ENCODE measurements at regions not wholly inside any gene's neighbourhood (a gene's known extent, or its start where the extent isn't known, plus 50 kb on each side); places are given as distances from the start of the nearest gene placed in this dataset.

DNA sequence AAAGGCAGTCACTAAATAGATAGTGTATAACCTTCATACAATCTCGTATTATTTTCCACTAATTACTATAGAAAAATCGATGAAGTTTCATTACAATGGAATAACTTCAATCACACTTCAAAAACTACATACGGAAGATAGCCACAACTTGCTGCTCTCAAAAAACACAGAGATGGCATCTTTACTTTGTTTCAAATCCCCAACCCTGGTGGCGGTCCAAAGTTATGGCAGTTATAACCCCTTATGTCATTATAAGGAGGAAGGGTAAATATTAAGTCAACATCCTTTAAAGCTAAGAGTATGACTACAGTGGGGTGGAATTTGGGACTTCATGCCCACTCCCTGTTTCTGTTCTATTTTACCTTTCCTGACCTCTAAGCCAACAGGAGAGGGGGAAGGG, 146.5 kb downstream of the LACC1 start:
- no TSS peak for BruUV-seq (replicated peaks)
- no peak for FAIRE-seq
- in situ Hi-C loops (cut with HindIII; ENCODE audit: extremely low pct_ligation_motif_present, low pct_unique_long_range_greater_than_20kb) = no loop called here

More for the DNA sequence above, 146.5 kb downstream of the LACC1 start:
- Histone ChIP-seq H3K4me2 (ENCODE audit: low read depth, low read length) (no peak overlapping the region), H3K4me1 (ENCODE audit: insufficient read depth, low read length) (peaks cover 8% of the 10 kb centered on the region), H3K4me3 (replicated peaks in 1 of 3; ENCODE audit: insufficient read depth in 1 of 3, low read depth in 2 of 3, low read length in 3 of 3) (no peak overlapping the region), H4K20me1 (ENCODE audit: insufficient read depth, low read length) (no peaks in the 10 kb centered on the region), H3K36me3 (replicated peaks in 1 of 2; ENCODE audit: control insufficient read depth in 1 of 2, insufficient read depth in 2 of 2, low read length in 2 of 2) (no peaks in the 10 kb centered on the region), H3K79me2 (ENCODE audit: insufficient read depth, low read length) (no peaks in the 10 kb centered on the region), H3K9me3 (ENCODE audit: low read length) (no peaks in the 10 kb centered on the region), H3K27ac (ENCODE audit: extremely low read length, insufficient read depth, low read length) (no peak overlapping the region), H3K27me3 (ENCODE audit: control insufficient read depth in 1 of 2, insufficient read depth in 2 of 2, low read length in 2 of 2) (no peaks in the 10 kb centered on the region), H3K9ac (ENCODE audit: insufficient read depth, low read depth, low read length) (no peak overlapping the region), H2AFZ (ENCODE audit: low read length) (no peak overlapping the region)
- WGBS (ENCODE audit: low lambda C conversion rate) = 27% methylated on average over 4 of the region's 4 CpGs
- ChIA-PET CTCF (ENCODE audit: low intra/inter-chr PET ratio, low total read pairs) (no interaction called here), POLR2A (no interaction called here)
- intact Hi-C loops (cut with micrococcal nuclease; ENCODE audit: unreplicated experiment) = no loop called here
- ATAC-seq (no peak), DNase-seq (ENCODE audit: low spot score) (no peak)
- TF ChIP-seq ZNF562 (CRISPR knock-in tag; IDR thresholded peaks at IDR 0.05; ENCODE audit: borderline replicate concordance) = no peak
- no peak for TF ChIP-seq FOXA1 (IDR thresholded peaks at IDR 0.05)
- no peak for TF ChIP-seq FOXA1 (CRISPR knock-in tag; IDR thresholded peaks at IDR 0.05)
- no peak for TF ChIP-seq RFX3 (CRISPR knock-in tag; IDR thresholded peaks at IDR 0.05)
- TF ChIP-seq, protein P1, sequence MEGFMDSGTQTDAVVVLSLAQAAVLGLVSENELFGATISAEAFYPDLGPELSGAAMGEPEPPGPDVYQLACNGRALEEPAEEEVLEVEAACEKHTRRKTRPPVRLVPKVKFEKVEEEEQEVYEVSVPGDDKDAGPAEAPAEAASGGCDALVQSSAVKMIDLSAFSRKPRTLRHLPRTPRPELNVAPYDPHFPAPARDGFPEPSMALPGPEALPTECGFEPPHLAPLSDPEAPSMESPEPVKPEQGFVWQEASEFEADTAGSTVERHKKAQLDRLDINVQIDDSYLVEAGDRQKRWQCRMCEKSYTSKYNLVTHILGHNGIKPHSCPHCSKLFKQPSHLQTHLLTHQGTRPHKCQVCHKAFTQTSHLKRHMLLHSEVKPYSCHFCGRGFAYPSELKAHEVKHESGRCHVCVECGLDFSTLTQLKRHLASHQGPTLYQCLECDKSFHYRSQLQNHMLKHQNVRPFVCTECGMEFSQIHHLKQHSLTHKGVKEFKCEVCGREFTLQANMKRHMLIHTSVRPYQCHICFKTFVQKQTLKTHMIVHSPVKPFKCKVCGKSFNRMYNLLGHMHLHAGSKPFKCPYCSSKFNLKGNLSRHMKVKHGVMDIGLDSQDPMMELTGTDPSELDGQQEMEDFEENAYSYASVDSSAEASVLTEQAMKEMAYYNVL (CRISPR knock-in tag; IDR thresholded peaks at IDR 0.05; ENCODE audit: borderline replicate concordance) = no peak
- no peak for TF ChIP-seq KLF13 (CRISPR knock-in tag; IDR thresholded peaks at IDR 0.05)
- TF ChIP-seq, protein P2, sequence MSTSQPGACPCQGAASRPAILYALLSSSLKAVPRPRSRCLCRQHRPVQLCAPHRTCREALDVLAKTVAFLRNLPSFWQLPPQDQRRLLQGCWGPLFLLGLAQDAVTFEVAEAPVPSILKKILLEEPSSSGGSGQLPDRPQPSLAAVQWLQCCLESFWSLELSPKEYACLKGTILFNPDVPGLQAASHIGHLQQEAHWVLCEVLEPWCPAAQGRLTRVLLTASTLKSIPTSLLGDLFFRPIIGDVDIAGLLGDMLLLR (CRISPR knock-in tag; IDR thresholded peaks at IDR 0.05) = no peak
- no peak for TF ChIP-seq SPEN (CRISPR knock-in tag; IDR thresholded peaks at IDR 0.05; ENCODE audit: low read depth)
- no peak for TF ChIP-seq TMF1 (CRISPR knock-in tag; IDR thresholded peaks at IDR 0.05; ENCODE audit: low read depth)
- no peak for TF ChIP-seq HNF4G (IDR thresholded peaks at IDR 0.05; ENCODE audit: borderline replicate concordance, low read depth, low read length)
- TF ChIP-seq HNF4G (CRISPR knock-in tag; IDR thresholded peaks at IDR 0.05; ENCODE audit: borderline replicate concordance, low read depth) = no peak
- no peak for TF ChIP-seq ZKSCAN1 (IDR thresholded peaks at IDR 0.05; ENCODE audit: low read length)
- TF ChIP-seq, protein P3, sequence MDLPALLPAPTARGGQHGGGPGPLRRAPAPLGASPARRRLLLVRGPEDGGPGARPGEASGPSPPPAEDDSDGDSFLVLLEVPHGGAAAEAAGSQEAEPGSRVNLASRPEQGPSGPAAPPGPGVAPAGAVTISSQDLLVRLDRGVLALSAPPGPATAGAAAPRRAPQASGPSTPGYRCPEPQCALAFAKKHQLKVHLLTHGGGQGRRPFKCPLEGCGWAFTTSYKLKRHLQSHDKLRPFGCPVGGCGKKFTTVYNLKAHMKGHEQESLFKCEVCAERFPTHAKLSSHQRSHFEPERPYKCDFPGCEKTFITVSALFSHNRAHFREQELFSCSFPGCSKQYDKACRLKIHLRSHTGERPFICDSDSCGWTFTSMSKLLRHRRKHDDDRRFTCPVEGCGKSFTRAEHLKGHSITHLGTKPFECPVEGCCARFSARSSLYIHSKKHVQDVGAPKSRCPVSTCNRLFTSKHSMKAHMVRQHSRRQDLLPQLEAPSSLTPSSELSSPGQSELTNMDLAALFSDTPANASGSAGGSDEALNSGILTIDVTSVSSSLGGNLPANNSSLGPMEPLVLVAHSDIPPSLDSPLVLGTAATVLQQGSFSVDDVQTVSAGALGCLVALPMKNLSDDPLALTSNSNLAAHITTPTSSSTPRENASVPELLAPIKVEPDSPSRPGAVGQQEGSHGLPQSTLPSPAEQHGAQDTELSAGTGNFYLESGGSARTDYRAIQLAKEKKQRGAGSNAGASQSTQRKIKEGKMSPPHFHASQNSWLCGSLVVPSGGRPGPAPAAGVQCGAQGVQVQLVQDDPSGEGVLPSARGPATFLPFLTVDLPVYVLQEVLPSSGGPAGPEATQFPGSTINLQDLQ (CRISPR knock-in tag; IDR thresholded peaks at IDR 0.05) = no peak
- TF ChIP-seq MBD4 (IDR thresholded peaks at IDR 0.05; ENCODE audit: borderline replicate concordance, low read length) = no peak
- no peak for TF ChIP-seq MEIS1 (CRISPR knock-in tag; IDR thresholded peaks at IDR 0.05; ENCODE audit: borderline replicate concordance)
- no peak for TF ChIP-seq TOPORS (CRISPR knock-in tag; IDR thresholded peaks at IDR 0.05)
